Glutamatergic neuron (in vitro differentiated cells): ENCODE measurements at regions not wholly inside any gene's neighbourhood (a gene's known extent, or its start where the extent isn't known, plus 50 kb on each side); places are given as distances from the start of the nearest gene placed in this dataset.

Experiments used
- DNase-seq: peaks from one replicate; pipeline ENCODE4 v3.0.0; 2022
- H3K27ac Mint-ChIP-seq: one replicate; pipeline ENCODE4 v1.8.0; 2020; ENCODE audit warnings: mild to moderate bottlenecking, mixed read lengths, inconsistent platforms; ENCODE audit not compliant: unreplicated experiment
- H3K27me3 Mint-ChIP-seq: one replicate; pipeline ENCODE4 v1.8.0; 2020; ENCODE audit warnings: mild to moderate bottlenecking, moderate library complexity, mixed read lengths, inconsistent platforms; ENCODE audit not compliant: unreplicated experiment
- H3K36me3 Mint-ChIP-seq: one replicate; pipeline ENCODE4 v1.8.0; 2020; ENCODE audit warnings: mild to moderate bottlenecking, mixed read lengths, inconsistent platforms; ENCODE audit not compliant: unreplicated experiment
- H3K4me1 Mint-ChIP-seq: one replicate; pipeline ENCODE4 v1.8.0; 2020; ENCODE audit warnings: mild to moderate bottlenecking, low read depth, mixed read lengths, inconsistent platforms; ENCODE audit not compliant: unreplicated experiment
- H3K4me3 Mint-ChIP-seq: one replicate; pipeline ENCODE4 v1.8.0; 2020; ENCODE audit warnings: mild to moderate bottlenecking, mixed read lengths, inconsistent platforms; ENCODE audit not compliant: unreplicated experiment
- H3K9me3 Mint-ChIP-seq: one replicate; pipeline ENCODE4 v1.8.0; 2020; ENCODE audit warnings: mild to moderate bottlenecking, moderate library complexity, mixed read lengths, inconsistent platforms; ENCODE audit not compliant: unreplicated experiment
- TF ChIP-seq, protein P1 (sequence below): fragments of 200-600 bp; sonication (generic); IDR thresholded peaks from one replicate; pipeline ENCODE4 v1.5.0; 2021; ENCODE audit not compliant: partially characterized antibody, unreplicated experiment

DNA sequence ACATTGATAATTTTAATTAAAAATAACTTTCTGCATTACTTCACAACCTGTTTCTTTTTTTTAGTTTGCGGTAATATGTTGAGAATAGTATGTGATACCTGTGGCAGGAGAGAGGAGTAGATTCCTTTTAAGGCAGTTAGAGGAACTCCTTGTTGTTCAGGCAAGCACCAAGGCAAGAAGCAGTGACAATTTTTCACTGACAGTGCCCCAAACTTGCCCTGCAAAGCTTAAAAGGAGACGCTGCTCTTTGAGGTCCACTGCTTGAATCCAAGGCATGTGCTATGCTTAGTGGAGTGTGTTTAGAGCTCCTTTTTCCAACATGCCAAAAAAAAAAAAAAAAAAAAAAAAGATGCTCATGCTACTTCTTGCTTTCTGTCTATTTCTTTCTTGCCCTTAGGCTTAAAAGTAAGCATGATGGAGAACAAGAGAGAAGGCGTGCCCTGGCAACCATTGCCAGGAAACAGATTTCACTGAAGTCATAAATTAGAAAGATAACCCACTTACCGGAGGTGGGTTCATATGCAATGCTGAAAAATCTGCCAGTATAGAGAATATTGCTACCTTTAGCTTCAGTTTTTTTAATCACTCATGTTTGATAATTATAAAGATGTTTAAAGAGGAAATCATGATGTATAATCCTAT, 58.3 kb upstream of the DYRK2 start:
- no peak for DNase-seq
- H3K36me3 Mint-ChIP-seq: no peaks in the 10 kb centered on the region
- no peak overlapping the region for H3K4me3 Mint-ChIP-seq
- TF ChIP-seq, protein P1, sequence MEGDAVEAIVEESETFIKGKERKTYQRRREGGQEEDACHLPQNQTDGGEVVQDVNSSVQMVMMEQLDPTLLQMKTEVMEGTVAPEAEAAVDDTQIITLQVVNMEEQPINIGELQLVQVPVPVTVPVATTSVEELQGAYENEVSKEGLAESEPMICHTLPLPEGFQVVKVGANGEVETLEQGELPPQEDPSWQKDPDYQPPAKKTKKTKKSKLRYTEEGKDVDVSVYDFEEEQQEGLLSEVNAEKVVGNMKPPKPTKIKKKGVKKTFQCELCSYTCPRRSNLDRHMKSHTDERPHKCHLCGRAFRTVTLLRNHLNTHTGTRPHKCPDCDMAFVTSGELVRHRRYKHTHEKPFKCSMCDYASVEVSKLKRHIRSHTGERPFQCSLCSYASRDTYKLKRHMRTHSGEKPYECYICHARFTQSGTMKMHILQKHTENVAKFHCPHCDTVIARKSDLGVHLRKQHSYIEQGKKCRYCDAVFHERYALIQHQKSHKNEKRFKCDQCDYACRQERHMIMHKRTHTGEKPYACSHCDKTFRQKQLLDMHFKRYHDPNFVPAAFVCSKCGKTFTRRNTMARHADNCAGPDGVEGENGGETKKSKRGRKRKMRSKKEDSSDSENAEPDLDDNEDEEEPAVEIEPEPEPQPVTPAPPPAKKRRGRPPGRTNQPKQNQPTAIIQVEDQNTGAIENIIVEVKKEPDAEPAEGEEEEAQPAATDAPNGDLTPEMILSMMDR: no peak
- H3K27me3 Mint-ChIP-seq: no peaks in the 10 kb centered on the region
- no peak overlapping the region for H3K27ac Mint-ChIP-seq
- peaks cover 2% of the 10 kb centered on the region for H3K4me1 Mint-ChIP-seq
- H3K9me3 Mint-ChIP-seq: no peaks in the 10 kb centered on the region

DNA sequence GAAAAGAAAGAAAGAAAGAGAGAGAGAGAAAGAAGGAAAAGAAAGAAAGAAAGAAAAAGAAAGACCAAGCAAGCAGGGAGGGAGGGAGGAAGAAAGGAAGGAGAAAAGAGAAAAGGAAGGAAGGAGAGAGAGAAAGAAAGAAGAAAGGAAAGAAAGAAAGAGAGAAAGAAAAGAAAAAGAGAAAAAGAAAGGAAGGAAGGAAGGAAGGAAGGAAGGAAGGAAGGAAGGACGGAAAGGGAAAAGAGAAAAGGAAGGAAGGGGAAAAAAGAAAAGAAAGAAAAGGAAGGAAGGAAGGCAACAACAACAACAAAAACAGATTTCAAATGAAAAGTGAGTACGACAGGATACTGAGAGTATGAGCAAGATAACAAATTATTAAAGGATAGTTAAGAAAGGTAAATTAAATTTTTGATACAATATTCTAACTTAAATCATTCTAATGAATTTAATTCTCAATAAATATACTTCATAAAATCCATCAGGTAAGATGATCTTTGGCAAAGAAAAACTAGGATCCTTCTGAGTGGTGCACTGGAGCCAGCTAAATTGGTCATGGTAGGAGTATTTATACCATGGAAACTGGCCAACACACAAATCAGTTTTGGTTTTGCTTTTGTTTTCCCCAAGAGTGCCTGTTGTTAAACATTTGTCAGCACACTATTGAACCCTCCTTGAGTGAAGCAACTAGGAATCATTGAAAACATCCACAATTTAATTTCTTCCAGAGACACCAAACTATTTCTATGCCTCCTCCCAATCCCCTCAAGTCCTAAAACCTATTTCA, 56.1 kb upstream of the DYRK2 start:
- Mint-ChIP-seq H3K4me3 (no peak overlapping the region), H3K27ac (no peak overlapping the region)

DNA sequence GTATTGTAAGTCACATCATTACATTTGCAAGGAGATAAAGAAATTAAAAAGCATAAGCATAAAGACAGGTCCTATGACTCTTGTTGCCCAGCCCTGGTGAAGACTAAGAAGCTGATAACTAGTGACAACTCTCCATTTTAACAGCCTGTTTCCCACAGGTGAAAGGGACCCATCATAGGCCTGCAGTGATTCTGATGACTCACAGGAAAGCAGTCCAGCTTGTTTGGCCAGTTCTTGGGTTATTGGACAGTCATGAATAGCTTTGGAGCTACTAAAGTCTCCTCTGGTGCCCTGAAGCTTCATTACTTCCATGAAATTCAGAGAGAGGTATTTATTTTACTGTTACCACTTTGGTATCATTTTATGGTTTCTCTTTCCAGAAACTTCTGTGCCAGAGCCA, 55.5 kb upstream of the DYRK2 start:
- Mint-ChIP-seq H3K27me3 (no peaks in the 10 kb centered on the region), H3K9me3 (peaks cover 4% of the 10 kb centered on the region), H3K4me1 (peaks cover 3% of the 10 kb centered on the region), H3K4me3 (no peak overlapping the region), H3K36me3 (peaks cover 8% of the 10 kb centered on the region), H3K27ac (no peak overlapping the region)
- no peak for DNase-seq
- TF ChIP-seq, protein P1: no peak

More for the DNA sequence above, 56.1 kb upstream of the DYRK2 start:
- peaks cover 2% of the 10 kb centered on the region for H3K36me3 Mint-ChIP-seq
- no peak for DNase-seq
- H3K9me3 Mint-ChIP-seq: peaks cover 2% of the 10 kb centered on the region
- TF ChIP-seq, protein P1: no peak
- H3K27me3 Mint-ChIP-seq: no peaks in the 10 kb centered on the region
- peaks cover 2% of the 10 kb centered on the region for H3K4me1 Mint-ChIP-seq

DNA sequence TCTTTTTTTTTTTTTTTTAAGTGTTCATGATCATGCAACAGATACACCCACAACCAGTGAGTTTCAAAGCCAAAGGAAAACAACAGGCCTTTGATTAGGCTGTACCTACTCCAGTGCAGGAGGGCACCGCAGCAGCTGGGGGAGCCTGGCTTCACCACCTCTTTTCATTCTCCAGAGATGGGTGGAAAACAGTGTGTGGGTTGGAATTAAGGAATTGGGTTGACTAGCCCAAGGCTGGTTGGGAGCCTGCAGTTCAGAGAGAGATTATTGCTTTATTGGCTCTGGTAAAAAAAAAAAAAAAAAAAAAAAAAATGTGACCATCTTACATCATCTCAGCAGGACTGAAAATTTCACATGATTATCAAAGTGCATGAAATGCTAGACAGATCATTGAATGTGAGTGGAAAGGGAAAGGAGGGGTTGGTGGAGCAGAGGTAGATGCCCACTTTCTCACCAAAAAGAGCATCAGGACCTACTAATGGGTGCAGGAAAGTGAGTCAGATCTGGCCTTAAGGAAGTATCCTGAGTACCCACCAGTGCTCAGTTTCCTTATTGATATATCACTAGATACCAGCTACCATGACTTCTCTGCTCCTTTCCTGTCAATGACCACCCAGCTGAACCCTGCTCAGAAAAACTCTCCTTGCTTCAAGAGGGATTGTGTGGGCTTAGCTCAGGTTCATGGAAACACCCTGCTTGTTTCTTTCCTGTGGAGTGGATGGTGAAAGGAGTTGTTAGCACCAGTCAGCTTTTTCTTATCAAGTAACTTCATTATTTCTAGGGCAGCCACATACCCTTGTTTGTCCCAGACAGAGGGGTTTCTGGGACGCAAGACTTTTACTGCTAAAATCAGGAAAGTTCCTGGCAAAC, 54.8 kb upstream of the DYRK2 start:
- no peaks in the 10 kb centered on the region for H3K27me3 Mint-ChIP-seq
- peaks cover 12% of the 10 kb centered on the region for H3K36me3 Mint-ChIP-seq
- peaks cover 3% of the 10 kb centered on the region for H3K4me1 Mint-ChIP-seq
- TF ChIP-seq, protein P1: no peak
- no peak overlapping the region for H3K27ac Mint-ChIP-seq
- no peak for DNase-seq
- peaks cover 4% of the 10 kb centered on the region for H3K9me3 Mint-ChIP-seq
- no peak overlapping the region for H3K4me3 Mint-ChIP-seq
